ENCODE measurements at regions not wholly inside any gene's neighbourhood (a gene's known extent, or its start where the extent isn't known, plus 50 kb on each side); places are given as distances from the start of the nearest gene placed in this dataset.

DNA sequence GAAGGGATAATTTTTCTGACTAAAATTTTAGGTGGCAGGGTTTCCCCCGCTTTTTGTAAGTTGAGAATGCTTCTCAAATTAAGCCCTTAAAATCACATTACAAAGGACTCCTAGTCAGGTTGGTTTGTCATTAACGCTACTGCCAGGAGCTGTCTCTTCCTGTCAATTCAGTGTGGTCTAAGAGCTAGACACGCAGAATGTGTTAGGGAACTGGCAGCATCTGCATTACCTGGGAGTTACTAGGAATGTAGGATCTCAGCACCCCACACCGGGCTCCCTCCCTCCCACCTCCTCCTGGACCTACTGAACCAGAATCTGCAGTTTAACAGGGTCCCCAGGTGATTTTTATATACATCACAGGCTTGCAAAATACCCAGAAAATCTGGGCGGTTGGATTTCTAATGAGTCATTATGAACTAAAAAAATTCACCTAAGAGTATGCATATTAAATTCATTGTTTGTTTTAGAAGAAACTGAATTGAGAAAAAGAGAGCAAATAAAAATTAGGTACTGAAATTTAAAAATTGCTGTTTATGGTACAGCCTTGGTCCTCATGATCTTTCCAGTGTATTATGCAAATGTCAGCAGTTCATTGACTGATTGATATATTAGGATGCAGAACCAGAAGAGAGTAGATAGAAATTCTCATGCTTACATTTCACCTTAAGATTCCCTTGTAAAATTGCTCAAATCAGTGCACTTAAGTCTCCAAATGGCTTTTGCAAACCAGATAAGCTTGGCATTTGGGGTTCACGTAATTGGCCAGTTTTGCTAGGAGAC lies 130.9 kb upstream of the ITGA6 start:
- no peaks in the 10 kb centered on the region for H3K27me3 ChIP-seq
- no peak overlapping the region for H3K4me3 ChIP-seq (ENCODE audit: low read depth, low read length)
- DNase-seq: no peak
- H3K9me3 ChIP-seq: no peaks in the 10 kb centered on the region
- TF ChIP-seq, protein P1, sequence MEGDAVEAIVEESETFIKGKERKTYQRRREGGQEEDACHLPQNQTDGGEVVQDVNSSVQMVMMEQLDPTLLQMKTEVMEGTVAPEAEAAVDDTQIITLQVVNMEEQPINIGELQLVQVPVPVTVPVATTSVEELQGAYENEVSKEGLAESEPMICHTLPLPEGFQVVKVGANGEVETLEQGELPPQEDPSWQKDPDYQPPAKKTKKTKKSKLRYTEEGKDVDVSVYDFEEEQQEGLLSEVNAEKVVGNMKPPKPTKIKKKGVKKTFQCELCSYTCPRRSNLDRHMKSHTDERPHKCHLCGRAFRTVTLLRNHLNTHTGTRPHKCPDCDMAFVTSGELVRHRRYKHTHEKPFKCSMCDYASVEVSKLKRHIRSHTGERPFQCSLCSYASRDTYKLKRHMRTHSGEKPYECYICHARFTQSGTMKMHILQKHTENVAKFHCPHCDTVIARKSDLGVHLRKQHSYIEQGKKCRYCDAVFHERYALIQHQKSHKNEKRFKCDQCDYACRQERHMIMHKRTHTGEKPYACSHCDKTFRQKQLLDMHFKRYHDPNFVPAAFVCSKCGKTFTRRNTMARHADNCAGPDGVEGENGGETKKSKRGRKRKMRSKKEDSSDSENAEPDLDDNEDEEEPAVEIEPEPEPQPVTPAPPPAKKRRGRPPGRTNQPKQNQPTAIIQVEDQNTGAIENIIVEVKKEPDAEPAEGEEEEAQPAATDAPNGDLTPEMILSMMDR (IDR thresholded peaks at IDR 0.05; ENCODE audit: low read depth, low read length): no peak
- H3K36me3 ChIP-seq: no peaks in the 10 kb centered on the region
- no peaks in the 10 kb centered on the region for H3K4me1 ChIP-seq

DNA sequence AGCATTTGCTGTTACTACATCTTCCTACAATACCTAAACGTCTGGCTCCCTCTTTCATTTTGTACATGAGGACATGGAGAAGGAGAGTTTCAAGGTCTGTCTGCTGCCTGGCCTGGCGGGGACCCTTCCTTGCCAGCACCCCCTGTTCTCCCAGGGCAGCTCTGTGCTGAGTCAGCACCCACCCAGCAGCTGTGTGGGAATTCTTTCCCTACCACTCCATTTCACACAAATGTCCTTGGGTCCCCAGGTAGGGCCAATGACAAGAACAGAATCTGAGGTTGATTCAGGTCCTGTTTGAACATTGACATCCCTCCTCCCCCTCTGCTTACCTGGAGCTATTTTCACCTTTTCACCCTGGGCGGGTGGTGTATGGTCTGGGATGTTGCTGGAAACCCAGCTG lies 129.9 kb upstream of the ITGA6 start:
- Histone ChIP-seq H3K9me3 (no peaks in the 10 kb centered on the region), H3K36me3 (no peaks in the 10 kb centered on the region), H3K4me1 (no peaks in the 10 kb centered on the region), H3K4me3 (ENCODE audit: low read depth, low read length) (no peak overlapping the region), H3K27me3 (no peaks in the 10 kb centered on the region)
- DNase-seq: no peak
- TF ChIP-seq, protein P1 (IDR thresholded peaks at IDR 0.05; ENCODE audit: low read depth, low read length): no peak

DNA sequence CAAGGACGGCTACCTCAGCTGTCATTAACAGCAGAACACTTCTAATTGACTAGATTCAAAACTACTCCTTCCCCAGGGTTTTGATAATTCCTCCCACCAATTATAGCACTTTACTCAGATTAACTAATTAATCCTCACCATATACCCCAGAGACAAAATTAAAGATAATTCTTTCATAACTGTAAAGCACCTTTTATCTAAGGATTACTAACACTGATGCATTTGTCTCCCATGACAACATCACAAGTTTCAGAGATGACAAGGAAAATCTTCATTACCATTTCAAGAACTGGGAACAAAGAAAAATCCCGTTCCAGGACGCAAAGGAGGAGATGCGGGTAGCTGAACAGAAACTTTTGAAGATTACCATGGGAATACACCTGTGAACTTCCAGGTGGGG lies 129.4 kb upstream of the ITGA6 start:
- DNase-seq: no peak
- no peaks in the 10 kb centered on the region for H3K9me3 ChIP-seq
- no peaks in the 10 kb centered on the region for H3K4me1 ChIP-seq
- TF ChIP-seq, protein P1 (IDR thresholded peaks at IDR 0.05; ENCODE audit: low read depth, low read length): no peak
- H3K27me3 ChIP-seq: no peaks in the 10 kb centered on the region
- H3K4me3 ChIP-seq (ENCODE audit: low read depth, low read length): no peak overlapping the region
- no peaks in the 10 kb centered on the region for H3K36me3 ChIP-seq

DNA sequence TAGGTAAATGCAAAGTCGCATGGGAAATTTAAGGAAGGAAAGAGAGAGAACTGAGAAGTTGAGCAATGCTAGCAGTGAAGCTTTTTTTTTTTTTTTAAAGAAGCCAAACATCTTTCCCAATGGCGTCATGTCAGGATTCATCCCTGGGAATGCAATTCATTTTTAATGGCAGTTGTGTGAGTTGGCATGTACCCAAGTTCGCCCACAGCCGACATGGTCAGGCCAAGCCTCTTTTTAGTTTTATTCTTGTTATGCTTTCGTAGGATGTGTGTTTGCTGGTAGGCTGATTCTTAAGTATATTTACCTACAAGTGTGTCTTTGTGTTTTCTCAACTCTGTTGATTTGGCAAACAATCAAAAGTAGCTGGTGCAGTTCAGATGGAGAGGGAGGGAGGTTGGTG lies 127.6 kb upstream of the ITGA6 start:
- H3K27me3 ChIP-seq: no peaks in the 10 kb centered on the region
- no peaks in the 10 kb centered on the region for H3K9me3 ChIP-seq
- DNase-seq: no peak
- H3K4me3 ChIP-seq (ENCODE audit: low read depth, low read length): no peak overlapping the region
- H3K4me1 ChIP-seq: no peaks in the 10 kb centered on the region
- TF ChIP-seq, protein P1 (IDR thresholded peaks at IDR 0.05; ENCODE audit: low read depth, low read length): no peak
- no peaks in the 10 kb centered on the region for H3K36me3 ChIP-seq

DNA sequence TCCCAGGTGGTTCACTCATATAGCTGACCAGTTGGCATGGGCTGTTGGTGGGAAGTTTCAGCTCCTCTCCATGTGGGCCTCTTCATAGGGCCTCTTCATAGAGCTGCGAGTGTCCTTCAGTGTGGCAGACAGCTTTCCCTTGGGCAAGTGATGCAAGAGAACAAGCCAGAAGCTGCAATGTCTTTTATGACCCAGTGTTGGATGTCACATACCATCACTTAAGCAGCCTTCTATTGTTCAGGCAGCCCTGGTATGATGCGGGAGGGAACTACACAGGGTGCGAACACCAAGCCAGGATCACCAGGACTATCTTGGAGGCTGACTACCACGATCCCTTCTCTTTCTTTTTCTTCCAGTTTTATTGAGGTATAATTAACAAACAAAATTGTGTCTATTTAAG lies 126.5 kb upstream of the ITGA6 start:
- H3K4me1 ChIP-seq: no peaks in the 10 kb centered on the region
- no peak for DNase-seq
- no peak overlapping the region for H3K4me3 ChIP-seq (ENCODE audit: low read depth, low read length)
- no peaks in the 10 kb centered on the region for H3K9me3 ChIP-seq
- TF ChIP-seq, protein P1 (IDR thresholded peaks at IDR 0.05; ENCODE audit: low read depth, low read length): no peak
- no peaks in the 10 kb centered on the region for H3K27me3 ChIP-seq
- H3K36me3 ChIP-seq: no peaks in the 10 kb centered on the region

DNA sequence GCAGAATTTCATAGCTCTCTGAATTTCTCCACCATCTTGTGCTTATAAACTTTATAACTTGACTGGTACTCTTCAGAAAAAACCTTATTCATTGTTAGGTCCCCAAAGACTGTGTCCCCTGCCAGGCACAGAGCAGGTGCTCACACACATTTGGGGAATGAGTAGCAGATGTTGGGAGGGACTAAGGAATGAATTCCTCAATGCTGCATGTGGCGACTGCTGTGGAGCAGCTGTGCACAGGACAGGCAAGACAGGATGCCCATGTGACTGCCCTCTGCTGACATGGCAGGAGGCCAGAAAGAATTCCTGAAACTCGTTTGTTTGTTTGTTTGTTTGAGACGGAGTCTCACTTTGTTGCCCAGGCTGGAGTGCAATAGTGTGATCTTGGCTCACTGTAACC lies 122.3 kb upstream of the ITGA6 start:
- H3K36me3 ChIP-seq: no peaks in the 10 kb centered on the region
- TF ChIP-seq, protein P1 (IDR thresholded peaks at IDR 0.05; ENCODE audit: low read depth, low read length): no peak
- no peaks in the 10 kb centered on the region for H3K27me3 ChIP-seq
- DNase-seq: no peak
- H3K4me1 ChIP-seq: no peaks in the 10 kb centered on the region
- no peak overlapping the region for H3K4me3 ChIP-seq (ENCODE audit: low read depth, low read length)
- H3K9me3 ChIP-seq: no peaks in the 10 kb centered on the region

Measured in BE2C (cell line).